ENCODE measurements at regions not wholly inside any gene's neighbourhood (a gene's known extent, or its start where the extent isn't known, plus 50 kb on each side); places are given as distances from the start of the nearest gene placed in this dataset.
"Not testable (repeated sequence)": the region's sequence is repeated elsewhere in the genome, so short reads cannot be mapped to it uniquely, and the experiment has no call there.

DNA sequence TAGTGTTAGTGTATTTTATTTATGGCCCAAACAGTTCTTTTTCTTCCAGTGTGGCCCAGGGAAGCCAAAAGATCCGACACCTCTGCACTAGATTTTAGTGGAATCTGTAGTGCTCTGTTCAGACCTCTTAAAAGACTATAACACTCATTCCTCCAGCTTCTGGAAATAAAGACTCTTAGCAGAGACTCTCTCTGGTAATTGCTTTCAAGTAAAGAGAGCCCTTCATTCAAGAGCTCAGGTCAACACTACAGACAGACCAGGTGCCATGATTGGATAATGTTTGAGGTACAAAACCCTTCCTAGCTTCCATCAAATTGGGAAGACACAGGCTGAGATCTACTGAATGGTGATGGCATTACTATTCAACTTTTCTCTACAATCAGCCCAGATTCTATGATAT is 255.8 kb downstream of the PRDM9 start:
- Histone ChIP-seq H3K4me1 (no peaks in the 10 kb centered on the region), H3K27me3 (no peaks in the 10 kb centered on the region), H3K27ac (no peak overlapping the region), H3K36me3 (no peaks in the 10 kb centered on the region), H3K4me3 (replicated peaks in 1 of 3) (no peak overlapping the region), H3K9me3 (no peaks in the 10 kb centered on the region)
- no peak for DNase-seq
- 35 to 40% methylated on average over 1 of the region's 1 CpG for WGBS, 2 donors
- intact Hi-C loops (cut with DNase I), result no loop called here
- TF ChIP-seq POLR2A (IDR thresholded peaks at IDR 0.05), result no peak
- TF ChIP-seq, protein P1, sequence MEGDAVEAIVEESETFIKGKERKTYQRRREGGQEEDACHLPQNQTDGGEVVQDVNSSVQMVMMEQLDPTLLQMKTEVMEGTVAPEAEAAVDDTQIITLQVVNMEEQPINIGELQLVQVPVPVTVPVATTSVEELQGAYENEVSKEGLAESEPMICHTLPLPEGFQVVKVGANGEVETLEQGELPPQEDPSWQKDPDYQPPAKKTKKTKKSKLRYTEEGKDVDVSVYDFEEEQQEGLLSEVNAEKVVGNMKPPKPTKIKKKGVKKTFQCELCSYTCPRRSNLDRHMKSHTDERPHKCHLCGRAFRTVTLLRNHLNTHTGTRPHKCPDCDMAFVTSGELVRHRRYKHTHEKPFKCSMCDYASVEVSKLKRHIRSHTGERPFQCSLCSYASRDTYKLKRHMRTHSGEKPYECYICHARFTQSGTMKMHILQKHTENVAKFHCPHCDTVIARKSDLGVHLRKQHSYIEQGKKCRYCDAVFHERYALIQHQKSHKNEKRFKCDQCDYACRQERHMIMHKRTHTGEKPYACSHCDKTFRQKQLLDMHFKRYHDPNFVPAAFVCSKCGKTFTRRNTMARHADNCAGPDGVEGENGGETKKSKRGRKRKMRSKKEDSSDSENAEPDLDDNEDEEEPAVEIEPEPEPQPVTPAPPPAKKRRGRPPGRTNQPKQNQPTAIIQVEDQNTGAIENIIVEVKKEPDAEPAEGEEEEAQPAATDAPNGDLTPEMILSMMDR (IDR thresholded peaks at IDR 0.05), result no peak

GRCh38 chr5:23776684-23777083 is 269.3 kb downstream of the PRDM9 start:
- no peak for DNase-seq
- Histone ChIP-seq H3K27ac (no peak overlapping the region), H3K4me1 (no peaks in the 10 kb centered on the region), H3K9me3 (no peaks in the 10 kb centered on the region), H3K36me3 (no peaks in the 10 kb centered on the region), H3K4me3 (replicated peaks in 1 of 3) (no peak overlapping the region), H3K27me3 (no peaks in the 10 kb centered on the region)
- intact Hi-C loops (cut with DNase I), result no loop called here
- TF ChIP-seq POLR2A (IDR thresholded peaks at IDR 0.05), result no peak
- TF ChIP-seq, protein P1 (IDR thresholded peaks at IDR 0.05), result no peak
- 68% methylated on average over 3 of the region's 3 CpGs for whole genome bisulfite sequencing, 2 donors

DNA sequence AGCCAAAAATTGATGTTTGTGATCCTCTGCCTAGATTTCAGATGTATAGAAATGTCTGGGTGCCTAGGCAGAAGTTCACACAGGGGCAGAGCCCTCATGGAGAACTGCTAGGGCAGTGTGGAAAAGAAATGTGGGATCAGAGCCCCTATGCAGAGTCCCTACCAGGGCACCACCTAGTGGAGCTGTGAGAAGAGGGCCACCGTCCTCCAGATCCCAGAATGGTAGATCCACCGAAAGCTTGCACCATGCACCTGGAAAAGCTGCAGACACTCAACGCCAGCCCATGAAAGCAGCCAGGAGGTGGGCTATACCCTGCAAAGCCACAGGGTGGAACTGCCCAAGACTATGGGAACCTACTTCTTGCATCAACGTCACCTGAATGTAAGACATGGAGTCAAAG is 292.9 kb downstream of the PRDM9 start:
- H3K27ac ChIP-seq; DNase-seq; H3K9me3 ChIP-seq; H3K4me1 ChIP-seq; H3K4me3 ChIP-seq (replicated peaks in 1 of 3); H3K27me3 ChIP-seq; intact Hi-C loops (cut with DNase I); H3K36me3 ChIP-seq: not testable (repeated sequence)
- WGBS, 2 donors, result 84 to 88% methylated on average over 4 of the region's 4 CpGs

DNA sequence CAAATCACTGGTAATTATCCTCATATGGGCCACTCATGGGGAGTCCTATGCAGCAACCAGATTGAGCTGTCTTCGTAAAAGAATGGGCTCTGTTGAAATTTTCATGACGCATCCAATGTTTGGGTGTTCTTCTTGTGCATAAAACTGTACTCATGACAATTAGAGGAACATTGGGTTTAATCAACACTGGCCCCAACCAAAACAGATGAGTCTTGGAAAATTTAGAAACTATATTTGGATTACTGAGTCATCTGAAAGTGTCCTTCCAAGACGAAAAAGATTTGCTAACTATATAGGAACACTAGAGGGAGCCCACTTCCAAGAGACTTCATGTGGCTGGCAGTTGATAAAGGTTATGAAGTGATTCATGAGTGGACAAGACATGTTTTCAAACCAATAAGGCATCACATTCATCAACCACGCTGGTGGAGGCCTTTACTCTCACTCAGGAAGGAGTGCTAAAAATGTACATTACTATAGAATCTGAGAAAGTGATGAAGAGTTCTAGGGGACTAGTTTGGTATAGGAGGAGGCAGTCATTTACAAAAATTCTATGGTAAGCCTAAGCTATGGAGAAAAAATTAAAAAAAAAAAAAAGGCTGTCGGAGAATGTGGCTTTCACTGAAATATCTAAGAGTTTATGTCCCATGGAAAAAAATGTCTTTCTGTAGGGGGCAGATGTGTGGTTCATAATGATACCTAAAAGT is 313.5 kb downstream of the PRDM9 start:
- Histone ChIP-seq H3K4me1 (no peaks in the 10 kb centered on the region), H3K36me3 (no peaks in the 10 kb centered on the region), H3K27me3 (no peaks in the 10 kb centered on the region), H3K27ac (no peak overlapping the region), H3K9me3 (no peaks in the 10 kb centered on the region), H3K4me3 (replicated peaks in 1 of 3) (no peak overlapping the region)
- TF ChIP-seq, protein P1 (IDR thresholded peaks at IDR 0.05), result no peak
- no peak for TF ChIP-seq POLR2A (IDR thresholded peaks at IDR 0.05)
- 42 to 48% methylated on average over 5 of the region's 5 CpGs for WGBS, 2 donors
- intact Hi-C loops (cut with DNase I), result no loop called here
- DNase-seq, result no peak

- Histone ChIP-seq H3K4me3 (replicated peaks in 1 of 3) (no peak overlapping the region), H3K4me1 (no peaks in the 10 kb centered on the region), H3K36me3 (no peaks in the 10 kb centered on the region), H3K9me3 (no peaks in the 10 kb centered on the region), H3K27me3 (no peaks in the 10 kb centered on the region), H3K27ac (no peak overlapping the region)
- DNase-seq, result no peak
- intact Hi-C loops (cut with DNase I), result no loop called here
- WGBS, 2 donors, result 81 to 84% methylated on average over 8 of the region's 8 CpGs
- TF ChIP-seq POLR2A (IDR thresholded peaks at IDR 0.05), result no peak
- TF ChIP-seq, protein P1 (IDR thresholded peaks at IDR 0.05), result no peak
These were observed 316.1 kb downstream of the PRDM9 start for GRCh38 chr5:23823521-23823920.
